ENCODE measurements at regions not wholly inside any gene's neighbourhood (a gene's known extent, or its start where the extent isn't known, plus 50 kb on each side); places are given as distances from the start of the nearest gene placed in this dataset.

GRCh38 chr4:33395731-33396485 lies 2675.7 kb downstream of the PCDH7 start:
- H3K9me3 Mint-ChIP-seq, result peaks cover 18% of the 10 kb centered on the region; the same call in 1 of the 2 replicates

DNA sequence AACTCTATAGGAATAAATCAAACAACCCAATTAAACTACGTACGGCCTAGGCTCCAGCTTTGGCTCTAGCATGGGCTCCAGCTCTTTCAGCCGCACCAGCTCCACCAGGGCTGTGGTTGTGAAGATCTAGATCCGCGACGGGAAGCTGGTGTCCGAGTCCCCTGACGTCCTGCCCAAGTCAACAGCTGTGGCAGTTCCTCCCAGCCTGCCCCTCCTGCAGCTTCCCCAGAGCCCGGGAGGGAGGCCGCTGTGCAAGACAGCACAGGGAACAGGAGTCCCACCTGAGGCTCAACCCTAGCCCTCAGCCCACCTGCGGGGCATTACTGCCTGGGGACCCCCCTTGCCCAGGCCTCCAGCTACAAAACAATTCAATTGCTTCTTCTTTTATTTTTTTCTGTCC lies 2680.3 kb downstream of the PCDH7 start:
- Mint-ChIP-seq H3K27ac (no peak overlapping the region), H3K9me3 (peaks cover 18% of the 10 kb centered on the region), H3K27me3 (ENCODE audit: insufficient read depth) (no peaks in the 10 kb centered on the region), H3K36me3 (ENCODE audit: low read depth) (no peaks in the 10 kb centered on the region), H3K4me3 (no peak overlapping the region), H3K4me1 (ENCODE audit: low read depth) (no peaks in the 10 kb centered on the region)
- no peak for TF ChIP-seq CTCF (IDR thresholded peaks at IDR 0.05)
- no peak for DNase-seq

More at GRCh38 chr4:33395731-33396485, 2675.7 kb downstream of the PCDH7 start:
- Mint-ChIP-seq H3K36me3 (ENCODE audit: low read depth) (no peaks in the 10 kb centered on the region), H3K27me3 (ENCODE audit: insufficient read depth) (no peaks in the 10 kb centered on the region), H3K27ac (no peak overlapping the region), H3K4me3 (no peak overlapping the region), H3K4me1 (ENCODE audit: low read depth) (no peaks in the 10 kb centered on the region)
- TF ChIP-seq CTCF (IDR thresholded peaks at IDR 0.05), result no peak
- no peak for DNase-seq

DNA sequence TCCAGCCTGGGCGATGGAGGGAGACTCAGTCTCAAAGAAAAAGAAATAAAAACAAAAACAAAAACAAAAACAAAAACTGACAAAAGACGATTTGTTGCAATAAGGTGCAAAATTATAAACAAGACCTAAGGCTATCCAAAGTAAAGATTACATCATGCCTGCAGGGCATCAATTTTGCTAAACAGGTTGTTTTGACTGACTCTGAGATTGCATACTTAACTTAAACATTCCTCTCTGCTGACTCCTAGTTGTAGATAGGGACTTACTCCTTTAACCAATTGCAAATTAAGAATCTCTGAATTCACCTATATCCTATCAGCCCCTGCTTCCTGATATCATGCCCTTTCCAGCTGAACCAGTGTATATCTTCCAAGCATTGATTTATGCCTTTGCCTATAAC lies 2687.3 kb downstream of the PCDH7 start:
- no peaks in the 10 kb centered on the region for H3K27me3 Mint-ChIP-seq (ENCODE audit: insufficient read depth)
- TF ChIP-seq CTCF (IDR thresholded peaks at IDR 0.05), result no peak
- H3K9me3 Mint-ChIP-seq, result peaks cover 10% of the 10 kb centered on the region
- H3K4me3 Mint-ChIP-seq, result no peak overlapping the region
- H3K4me1 Mint-ChIP-seq (ENCODE audit: low read depth), result no peaks in the 10 kb centered on the region
- H3K27ac Mint-ChIP-seq, result no peak overlapping the region
- H3K36me3 Mint-ChIP-seq (ENCODE audit: low read depth), result no peaks in the 10 kb centered on the region
- DNase-seq, result no peak

GRCh38 chr4:33411182-33411581 lies 2691.0 kb downstream of the PCDH7 start:
- H3K27ac Mint-ChIP-seq, result no peak overlapping the region
- no peak for TF ChIP-seq CTCF (IDR thresholded peaks at IDR 0.05)
- no peaks in the 10 kb centered on the region for H3K36me3 Mint-ChIP-seq (ENCODE audit: low read depth)
- H3K27me3 Mint-ChIP-seq (ENCODE audit: insufficient read depth), result no peaks in the 10 kb centered on the region
- H3K9me3 Mint-ChIP-seq, result peaks cover 23% of the 10 kb centered on the region
- DNase-seq, result no peak
- H3K4me3 Mint-ChIP-seq, result no peak overlapping the region
- no peaks in the 10 kb centered on the region for H3K4me1 Mint-ChIP-seq (ENCODE audit: low read depth)

GRCh38 chr4:33421887-33422286 lies 2701.7 kb downstream of the PCDH7 start:
- DNase-seq, result no peak
- TF ChIP-seq CTCF (IDR thresholded peaks at IDR 0.05), result no peak
- Mint-ChIP-seq H3K27me3 (ENCODE audit: insufficient read depth) (no peaks in the 10 kb centered on the region), H3K27ac (no peak overlapping the region), H3K4me3 (no peak overlapping the region), H3K4me1 (ENCODE audit: low read depth) (no peaks in the 10 kb centered on the region), H3K36me3 (ENCODE audit: low read depth) (no peaks in the 10 kb centered on the region), H3K9me3 (peaks cover 21% of the 10 kb centered on the region)

All from HFFc6 (cell line).